HCT116 (cell line): ENCODE measurements at regions not wholly inside any gene's neighbourhood (a gene's known extent, or its start where the extent isn't known, plus 50 kb on each side); places are given as distances from the start of the nearest gene placed in this dataset.

Source experiments
- ATAC-seq: fragments of 200-7000 bp; cut with Tn5 transposase; 2 replicates; pipeline ENCODE4 v1.9.1; 2020; ENCODE audit warnings: mild to moderate bottlenecking, moderate library complexity
- BruUV-seq: library from RNA; stranded (reverse); fragments of 400-500 nt; replicated peaks from 2 replicates; lab custom pipeline; 2021; lab: Mats Ljungman, UMichigan
- CTCF ChIA-PET: fragments of 300-600 bp; sonication (Branson Sonifier 250); formaldehyde crosslinking; loops from one replicate; lab custom pipeline; 2021; ENCODE audit warnings: antibody characterized with exemption; lab: Charles Lee
- POLR2A ChIA-PET: fragments of 300-600, 350-600 bp; sonication (Branson Sonifier 250); formaldehyde crosslinking; loops from one replicate; lab custom pipeline; 2021; ENCODE audit warnings: antibody characterized with exemption; lab: Charles Lee
- RAD21 ChIA-PET, 2 experiments: fragments of 300-600 bp; sonication (Branson Sonifier 250); formaldehyde crosslinking; loops; one replicate each; lab custom pipeline; 2023; ENCODE audit warnings: low total read pairs in 2 of 2; ENCODE audit not compliant: uncharacterized antibody in 2 of 2, unreplicated experiment in 2 of 2, low non-redundant PET in 1 of 2; lab: Charles Lee
- DNase-seq: peaks from one replicate; pipeline ENCODE4 v3.0.0-alpha.2; 2010; ENCODE audit warnings: low read depth, low spot score
- H2AFZ ChIP-seq: fragments of 200-600 bp; shearing (Covaris generic), sonication (generic); 2 replicates; pipeline ENCODE4 v1.6.1; 2017; ENCODE audit warnings: low read depth, mixed run types, mixed read lengths, antibody characterized with exemption, low read length; ENCODE audit not compliant: poor library complexity, severe bottlenecking
- H3K27ac ChIP-seq: 2 replicates; pipeline ENCODE4 v1.5.1; 2012; ENCODE audit warnings: low read depth, low read length
- H3K27me3 ChIP-seq: fragments of 200-600 bp; sonication (generic); 2 replicates; pipeline ENCODE4 v1.6.1; 2016; ENCODE audit warnings: mixed run types, low read length, mixed read lengths; ENCODE audit not compliant: insufficient read depth
- H3K36me3 ChIP-seq, 2 experiments: fragments of 200-500 bp in 1 of 2; fragments of 200-600 bp in 1 of 2; sonication (Bioruptor generic) in 1 of 2; sonication (generic) in 1 of 2; 2 replicates each; pipeline versions ENCODE4 v1.5.1 to v1.6.1; 2014 to 2016; ENCODE audit warnings: low read length in 2 of 2, inconsistent platforms in 1 of 2, mixed read lengths in 1 of 2, mixed run types in 1 of 2; ENCODE audit not compliant: insufficient read depth in 2 of 2, control insufficient read depth in 1 of 2
- H3K4me1 ChIP-seq, 2 experiments: fragments of 200-600 bp in 1 of 2; sonication (generic) in 1 of 2; 2 replicates each; pipeline versions ENCODE4 v1.5.1 to v1.6.1; 2012 to 2017; ENCODE audit warnings: low read length in 2 of 2, inconsistent platforms in 1 of 2, mild to moderate bottlenecking in 1 of 2, mixed read lengths in 1 of 2, mixed run types in 1 of 2, moderate library complexity in 1 of 2; ENCODE audit not compliant: insufficient read depth in 2 of 2, control insufficient read depth in 1 of 2
- H3K4me2 ChIP-seq: fragments of 200-600 bp; sonication (generic); 2 replicates; pipeline ENCODE4 v1.6.1; 2017; ENCODE audit warnings: mixed run types, low read length, mixed read lengths
- H3K4me3 ChIP-seq, 2 experiments: fragments of 200-600 bp in 1 of 2; sonication (generic) in 1 of 2; replicated peaks in 1 of 2; 2 replicates each; pipeline ENCODE4 v1.5.1; 2011 to 2016; ENCODE audit warnings: low read length in 2 of 2, control low read depth in 1 of 2, low read depth in 1 of 2, mild to moderate bottlenecking in 1 of 2, mixed read lengths in 1 of 2, mixed run types in 1 of 2
- H3K79me2 ChIP-seq: fragments of 200-600 bp; sonication (generic); 2 replicates; pipeline ENCODE4 v1.6.1; 2017; ENCODE audit warnings: mild to moderate bottlenecking, mixed run types, low read length, moderate library complexity, mixed read lengths; ENCODE audit not compliant: insufficient read depth
- H3K9ac ChIP-seq: fragments of 200-600 bp; sonication (generic); 2 replicates; pipeline ENCODE4 v1.6.1; 2016; ENCODE audit warnings: low read length, mixed read lengths
- H3K9me2 ChIP-seq: fragments of 200-600 bp; sonication (generic), shearing (Covaris generic); 2 replicates; pipeline ENCODE4 v1.6.1; 2017; ENCODE audit warnings: mixed run types, mild to moderate bottlenecking, moderate library complexity; ENCODE audit not compliant: insufficient read depth
- H3K9me3 ChIP-seq, 2 experiments: fragments of 200-500 bp in 1 of 2; fragments of 200-600 bp in 1 of 2; sonication (Bioruptor generic) in 1 of 2; sonication (generic) in 1 of 2; 2 replicates each; pipeline ENCODE4 v1.6.1; 2014 to 2017; ENCODE audit warnings: low read length in 2 of 2, mixed read lengths in 2 of 2, inconsistent platforms in 1 of 2, low read depth in 1 of 2, mild to moderate bottlenecking in 1 of 2, mixed run types in 1 of 2, moderate library complexity in 1 of 2; ENCODE audit not compliant: control insufficient read depth in 1 of 2, insufficient read depth in 1 of 2
- H4K20me1 ChIP-seq: fragments of 200-600 bp; sonication (generic), shearing (Covaris generic); 2 replicates; pipeline ENCODE4 v1.6.1; 2017; ENCODE audit warnings: mixed run types, mild to moderate bottlenecking, moderate library complexity; ENCODE audit not compliant: insufficient read depth
- EGR1 ChIP-seq: IDR thresholded peaks from 2 replicates; pipeline ENCODE4 v1.6.1; 2012; ENCODE audit warnings: low read depth
- EZH2 ChIP-seq: fragments of 200-600 bp; sonication (generic); IDR thresholded peaks from 2 replicates; pipeline ENCODE4 v1.6.1; 2017; ENCODE audit warnings: antibody characterized with exemption, mixed run types
- EZH2phosphoT487 ChIP-seq: fragments of 200-600 bp; IDR thresholded peaks from 2 replicates; pipeline ENCODE4 v1.6.1; 2018; ENCODE audit warnings: antibody characterized with exemption, borderline replicate concordance
- FOSL1 ChIP-seq: IDR thresholded peaks from 2 replicates; pipeline ENCODE4 v1.6.1; 2012; ENCODE audit warnings: low read depth
- JUND ChIP-seq: IDR thresholded peaks from 2 replicates; pipeline ENCODE4 v1.6.1; 2012
- POLR2A ChIP-seq: IDR thresholded peaks from 2 replicates; pipeline ENCODE4 v1.7.0; 2011; ENCODE audit warnings: borderline replicate concordance; ENCODE audit not compliant: insufficient read depth, insufficient read length; ENCODE audit errors: extremely low read depth
- YY1 ChIP-seq: IDR thresholded peaks from 2 replicates; pipeline ENCODE4 v1.6.1; 2011; ENCODE audit warnings: low read length, low read depth, moderate library complexity, mild to moderate bottlenecking; ENCODE audit not compliant: insufficient replicate concordance; ENCODE audit errors: extremely low read depth
- ZFX ChIP-seq: fragments of 450-650 bp; IDR thresholded peaks from 2 replicates; pipeline ENCODE4 v1.6.1; 2017
- ZNF274 ChIP-seq: fragments of 200-500 bp; sonication (Bioruptor generic); IDR thresholded peaks from 2 replicates; pipeline ENCODE4 v1.6.1; 2014; ENCODE audit warnings: mild to moderate bottlenecking, low read depth, low read length, inconsistent platforms
- intact Hi-C: fragments of 100-400 bp; cut with micrococcal nuclease; formaldehyde crosslinking; loops from 2 replicates; pipeline ENCODE4 v1.10.0; 2022

- no peak for TF ChIP-seq EZH2
These were observed 328.4 kb upstream of the NECTIN3 start (continued) for GRCh38 chr3:110743202-110743601.

DNA sequence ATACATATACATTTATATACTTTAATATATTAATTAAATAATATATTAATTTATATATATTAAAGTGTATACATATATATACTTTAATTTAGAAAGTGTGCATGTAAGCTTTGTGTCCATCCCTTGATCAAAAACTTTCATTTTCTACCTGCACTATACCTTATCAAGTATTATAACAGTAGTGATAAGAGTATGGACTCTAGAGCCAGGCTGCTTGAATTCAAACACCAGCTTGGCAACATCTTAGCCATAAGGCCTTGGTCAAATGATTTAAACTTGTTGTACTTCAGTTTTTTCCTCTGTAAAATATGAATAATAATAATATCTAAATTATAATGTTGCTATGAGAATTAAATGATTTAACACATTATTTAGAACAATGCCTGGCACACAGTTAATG lies 327.6 kb upstream of the NECTIN3 start:
- intact Hi-C loops: no loop called here
- H3K36me3 ChIP-seq: no peaks in the 10 kb centered on the region
- no peaks in the 10 kb centered on the region for H3K27me3 ChIP-seq
- no peak for DNase-seq
- no peak for ATAC-seq
- H3K4me3 ChIP-seq: no peak overlapping the region
- no peak overlapping the region for H2AFZ ChIP-seq
- H3K79me2 ChIP-seq: no peaks in the 10 kb centered on the region
- H3K4me2 ChIP-seq: no peak overlapping the region
- no peaks in the 10 kb centered on the region for H3K9me2 ChIP-seq
- no peaks in the 10 kb centered on the region for H3K4me1 ChIP-seq
- no peaks in the 10 kb centered on the region for H4K20me1 ChIP-seq
- TF ChIP-seq YY1: no peak
- no peak for TF ChIP-seq ZFX
- no peaks in the 10 kb centered on the region; a peak in 2 of 4 replicates for H3K9me3 ChIP-seq
- ChIA-PET CTCF (no interaction called here), POLR2A (no interaction called here), RAD21 (no interaction called here)
- BruUV-seq: no TSS peak
- H3K9ac ChIP-seq: no peak overlapping the region
- H3K27ac ChIP-seq: no peak overlapping the region

DNA sequence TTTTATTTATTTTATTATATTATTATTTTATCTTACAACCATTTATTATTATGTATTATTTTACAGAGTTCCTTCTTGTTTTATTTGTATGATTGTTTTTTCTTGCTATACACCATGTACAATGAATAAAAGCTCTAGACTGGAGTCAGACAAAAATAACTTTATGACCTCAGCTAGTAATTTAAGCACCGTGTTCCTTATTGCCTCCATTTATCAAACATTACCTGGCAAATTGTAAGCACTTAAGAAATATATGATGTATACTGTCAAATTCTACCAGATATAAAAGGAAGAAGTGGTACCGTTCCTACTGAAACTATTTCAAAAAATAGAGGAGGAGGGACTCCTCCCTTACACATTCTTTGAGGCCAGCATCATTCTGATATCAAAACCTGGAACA lies 326.9 kb upstream of the NECTIN3 start:
- Histone ChIP-seq H3K9me2 (no peaks in the 10 kb centered on the region), H3K79me2 (no peaks in the 10 kb centered on the region), H3K27ac (no peak overlapping the region), H3K4me3 (no peak overlapping the region), H3K4me1 (no peaks in the 10 kb centered on the region), H3K4me2 (no peak overlapping the region), H3K9me3 (no peaks in the 10 kb centered on the region; a peak in 2 of 4 replicates), H3K36me3 (no peaks in the 10 kb centered on the region), H2AFZ (no peak overlapping the region), H3K27me3 (no peaks in the 10 kb centered on the region), H3K9ac (no peak overlapping the region), H4K20me1 (no peaks in the 10 kb centered on the region)
- no peak for ATAC-seq
- RAD21 ChIA-PET: no interaction called here
- CTCF ChIA-PET: no interaction called here
- TF ChIP-seq EZH2phosphoT487 (no peak), JUND (no peak), EZH2 (no peak), EGR1 (no peak), FOSL1 (no peak), ZFX (no peak), POLR2A (no peak), ZNF274 (no peak)
- POLR2A ChIA-PET: no interaction called here
- no TSS peak for BruUV-seq
- no peak for DNase-seq
- intact Hi-C loops: no loop called here
